ENCODE measurements at regions not wholly inside any gene's neighbourhood (a gene's known extent, or its start where the extent isn't known, plus 50 kb on each side); places are given as distances from the start of the nearest gene placed in this dataset.
"Not testable (repeated sequence)": the region's sequence is repeated elsewhere in the genome, so short reads cannot be mapped to it uniquely, and the experiment has no call there.

- DNase-seq = no peak
Observed at GRCh38 chr2:78154586-78154985, 632.4 kb upstream of the LRRTM4 start.

- DNase-seq = no peak
Observed at GRCh38 chr2:78162202-78162601, 640.0 kb upstream of the LRRTM4 start.

GRCh38 chr2:78172157-78172556, 650.0 kb upstream of the LRRTM4 start:
- DNase-seq = not testable (repeated sequence)

GRCh38 chr2:78175645-78176044, 653.5 kb upstream of the LRRTM4 start:
- DNase-seq = no peak

- no peak for DNase-seq
Observed at GRCh38 chr2:78201064-78201575, 678.9 kb upstream of the LRRTM4 start.

- DNase-seq = no peak
Observed at GRCh38 chr2:78202366-78202765, 680.2 kb upstream of the LRRTM4 start.

GRCh38 chr2:78202986-78203670, 681.0 kb upstream of the LRRTM4 start:
- DNase-seq = no peak

- DNase-seq = no peak
Observed at GRCh38 chr2:78218066-78218465, 695.9 kb upstream of the LRRTM4 start.

GRCh38 chr2:78237704-78238103, 715.5 kb upstream of the LRRTM4 start:
- DNase-seq = no peak

- no peak for DNase-seq
Observed at GRCh38 chr2:78245394-78246135, 723.4 kb upstream of the LRRTM4 start.

- DNase-seq = no peak
Observed at GRCh38 chr2:78251708-78252107, 729.5 kb upstream of the LRRTM4 start.

- no peak for DNase-seq
Observed at GRCh38 chr2:78260861-78261260, 738.7 kb upstream of the LRRTM4 start.

GRCh38 chr2:78261454-78261853, 739.3 kb upstream of the LRRTM4 start:
- no peak for DNase-seq

- not testable (repeated sequence) for DNase-seq
Observed at GRCh38 chr2:78262089-78262488, 739.9 kb upstream of the LRRTM4 start.

GRCh38 chr2:78262713-78263375, 740.7 kb upstream of the LRRTM4 start:
- DNase-seq = no peak

GRCh38 chr2:78263571-78263970, 741.4 kb upstream of the LRRTM4 start:
- peak in 5 of 14 donors; percentile 7 to 44 (median 24) for DNase-seq

GRCh38 chr2:78264130-78264529, 742.0 kb upstream of the LRRTM4 start:
- no peak for DNase-seq

GRCh38 chr2:78281164-78281563, 744.3 kb upstream of the REG3G start:
- no peak for DNase-seq

GRCh38 chr2:78290581-78291214, 734.8 kb upstream of the REG3G start:
- DNase-seq = no peak

GRCh38 chr2:78293768-78294167, 731.7 kb upstream of the REG3G start:
- no peak for DNase-seq

GRCh38 chr2:78301166-78301789, 724.2 kb upstream of the REG3G start:
- no peak for DNase-seq

- no peak for DNase-seq
Observed at GRCh38 chr2:78304678-78305077, 720.8 kb upstream of the REG3G start.

Measured in C1 segment of cervical spinal cord (tissue), 14 donors.